HCT116 (cell line): ENCODE measurements at regions not wholly inside any gene's neighbourhood (a gene's known extent, or its start where the extent isn't known, plus 50 kb on each side); places are given as distances from the start of the nearest gene placed in this dataset.

Experiments used
- CBX3 ChIP-seq: IDR thresholded peaks from 2 replicates; pipeline ENCODE4 v1.6.1; 2012; ENCODE audit warnings: low read depth
- CEBPB ChIP-seq: IDR thresholded peaks from 2 replicates; pipeline ENCODE4 v1.6.1; 2012; ENCODE audit warnings: low read depth
- CTCF ChIP-seq, 3 experiments: fragments of 200-600 bp in 1 of 3; sonication (generic) in 1 of 3; IDR thresholded peaks in 2 of 3; conservative IDR thresholded peaks in 1 of 3; 2 replicates each; pipeline ENCODE4 v1.5.1; 2012 to 2017; ENCODE audit warnings: low read depth in 2 of 3, low read length in 2 of 3, antibody characterized with exemption in 1 of 3, borderline replicate concordance in 1 of 3, control low read depth in 1 of 3, mild to moderate bottlenecking in 1 of 3, mixed read lengths in 1 of 3, mixed run types in 1 of 3, moderate library complexity in 1 of 3; ENCODE audit not compliant: insufficient read depth in 1 of 3
- EZH2phosphoT487 ChIP-seq: fragments of 200-600 bp; IDR thresholded peaks from 2 replicates; pipeline ENCODE4 v1.6.1; 2018; ENCODE audit warnings: antibody characterized with exemption, borderline replicate concordance
- MAX ChIP-seq: IDR thresholded peaks from 2 replicates; pipeline ENCODE4 v1.6.1; 2012
- POLR2A ChIP-seq: IDR thresholded peaks from 2 replicates; pipeline ENCODE4 v1.7.0; 2011; ENCODE audit warnings: borderline replicate concordance; ENCODE audit not compliant: insufficient read depth, insufficient read length; ENCODE audit errors: extremely low read depth
- POLR2AphosphoS5 ChIP-seq: IDR thresholded peaks from 2 replicates; pipeline ENCODE4 v1.6.1; 2011; ENCODE audit warnings: mild to moderate bottlenecking, low read depth, low read length, moderate library complexity
- TCF7L2 ChIP-seq: IDR thresholded peaks from 2 replicates; pipeline ENCODE4 v1.7.0; 2011; ENCODE audit warnings: borderline replicate concordance, inconsistent platforms; ENCODE audit not compliant: insufficient read depth, insufficient read length; ENCODE audit errors: extremely low read depth

- TF ChIP-seq CTCF (IDR thresholded peaks at IDR 0.05 in 2 of 3, conservative IDR thresholded peaks at IDR 0.05 in 1 of 3; ENCODE audit: borderline replicate concordance in 1 of 3, insufficient read depth in 1 of 3, low read depth in 2 of 3, low read length in 2 of 3): no peak
- no peak for TF ChIP-seq CBX3
- TF ChIP-seq POLR2AphosphoS5: no peak
- TF ChIP-seq EZH2phosphoT487: no peak
- no peak for TF ChIP-seq POLR2A
- TF ChIP-seq MAX: no peak
- TF ChIP-seq TCF7L2: no peak
- TF ChIP-seq CEBPB: no peak
These were observed 756.6 kb upstream of the ARPP21 start for GRCh38 chr3:34882764-34883163.
